Jurkat, Clone E6-1 (cell line): ENCODE measurements at regions not wholly inside any gene's neighbourhood (a gene's known extent, or its start where the extent isn't known, plus 50 kb on each side); places are given as distances from the start of the nearest gene placed in this dataset.
"Not testable (repeated sequence)": the region's sequence is repeated elsewhere in the genome, so short reads cannot be mapped to it uniquely, and the experiment has no call there.

Experiments used
- DNase-seq: peaks from one replicate; pipeline ENCODE4 v3.0.0-alpha.2; 2011; ENCODE audit warnings: low read depth, low spot score
- H3K4me3 ChIP-seq: 2 replicates; pipeline ENCODE4 v1.5.1; 2011; ENCODE audit warnings: mild to moderate bottlenecking, low read length, control low read depth, moderate library complexity

DNA sequence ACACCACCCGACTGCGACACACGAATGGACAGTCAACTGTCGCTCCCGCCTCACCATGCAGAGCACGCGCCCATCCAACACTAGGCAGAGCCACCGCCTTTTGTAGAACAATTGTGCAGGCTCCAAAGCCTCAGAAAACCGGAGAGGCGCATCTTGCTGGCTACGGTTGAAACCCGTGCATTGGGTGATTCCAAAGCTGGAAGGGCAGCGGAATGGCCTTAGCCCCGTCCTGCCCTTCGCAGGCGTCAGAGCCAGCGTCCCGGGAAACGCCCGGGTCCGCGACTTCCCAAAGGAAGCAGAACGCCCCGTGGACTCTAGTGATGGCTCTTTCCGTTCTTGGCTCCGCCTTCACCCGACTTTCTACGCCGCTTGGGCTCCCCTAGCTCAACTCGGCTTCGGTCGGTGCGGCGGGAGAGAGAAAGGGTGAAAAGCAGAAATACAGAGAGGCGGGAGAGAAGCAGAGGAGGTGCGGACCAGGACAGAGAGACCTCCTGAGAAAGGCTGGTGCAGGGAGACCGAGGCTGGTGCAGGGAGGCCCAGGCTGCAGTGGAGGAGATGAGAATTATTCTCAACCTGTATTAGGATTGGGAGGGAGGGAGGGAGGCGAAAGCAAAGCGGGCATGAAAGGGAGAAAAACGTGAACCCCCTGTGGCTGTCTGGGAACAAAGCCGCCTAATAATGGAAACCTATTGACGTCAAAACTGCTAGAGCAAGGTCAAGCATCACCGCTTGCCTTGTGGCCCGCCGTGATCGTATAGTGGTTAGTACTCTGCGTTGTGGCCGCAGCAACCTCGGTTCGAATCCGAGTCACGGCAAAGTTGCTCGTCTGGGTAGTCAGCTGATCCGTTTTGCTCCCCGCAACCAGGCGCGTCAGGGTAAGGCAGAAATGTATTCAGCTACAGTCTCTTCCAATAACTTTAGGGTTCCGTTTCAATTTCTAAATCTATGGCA lies 99.5 kb downstream of the PRKAB2 start:
- DNase-seq = no peak
- H3K4me3 ChIP-seq = no peak overlapping the region

DNA sequence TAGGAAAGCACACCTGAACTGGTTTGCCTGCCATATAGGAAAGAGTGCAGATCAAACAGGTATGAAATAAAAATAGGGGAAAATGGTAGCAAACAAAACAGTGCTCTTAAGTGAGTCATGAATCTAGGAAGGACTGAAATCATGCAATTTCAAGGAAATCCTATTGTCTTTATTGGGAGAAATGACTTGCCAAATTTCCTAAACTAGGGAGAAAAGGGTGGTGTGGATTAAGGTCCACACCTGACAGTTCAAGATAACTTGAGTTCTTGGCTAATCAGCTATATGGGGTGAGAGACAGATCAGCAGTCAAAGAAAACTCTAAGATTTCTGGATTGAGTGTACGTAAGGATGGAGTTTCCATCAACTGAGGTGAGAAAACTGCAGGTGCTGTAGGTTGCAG lies 101.1 kb downstream of the PRKAB2 start:
- H3K4me3 ChIP-seq = no peak overlapping the region
- no peak for DNase-seq

GRCh38 chr1:147062956-147063355 lies 109.3 kb downstream of the PRKAB2 start:
- no peak overlapping the region for H3K4me3 ChIP-seq

GRCh38 chr1:147061880-147062279 lies 110.4 kb downstream of the PRKAB2 start:
- not testable (repeated sequence) for DNase-seq, H3K4me3 ChIP-seq

More at GRCh38 chr1:147062956-147063355, 109.3 kb downstream of the PRKAB2 start:
- DNase-seq = no peak

GRCh38 chr1:147053269-147053668 lies 115.1 kb downstream of the NBPF12 start:
- DNase-seq = no peak
- H3K4me3 ChIP-seq = no peak overlapping the region

GRCh38 chr1:147052677-147053076 lies 114.6 kb downstream of the NBPF12 start:
- DNase-seq = no peak

GRCh38 chr1:147052143-147052542 lies 114.0 kb downstream of the NBPF12 start:
- H3K4me3 ChIP-seq = no peak overlapping the region
- DNase-seq = no peak

More at GRCh38 chr1:147052677-147053076, 114.6 kb downstream of the NBPF12 start:
- H3K4me3 ChIP-seq = no peak overlapping the region

DNA sequence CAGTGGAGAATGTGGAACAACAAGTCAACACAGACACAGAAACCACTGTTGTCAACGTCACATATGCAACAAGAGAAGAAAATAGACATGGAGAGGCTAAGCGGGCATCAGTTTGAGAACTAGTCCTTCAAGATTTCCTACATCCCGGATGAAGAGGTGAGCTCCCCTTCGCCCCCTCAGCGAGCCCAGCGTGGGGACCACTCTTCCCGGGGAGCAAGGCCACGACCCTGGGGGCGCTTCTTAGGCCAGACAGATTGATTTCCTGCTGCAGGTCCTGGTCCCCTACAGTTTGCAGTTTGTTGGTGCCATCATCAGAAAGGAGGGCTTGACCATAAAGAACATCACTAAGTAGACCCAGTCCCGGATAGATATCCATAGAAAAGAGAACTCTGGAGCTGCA lies 113.0 kb downstream of the NBPF12 start:
- DNase-seq = no peak
- H3K4me3 ChIP-seq = no peak overlapping the region

GRCh38 chr1:147050654-147051053 lies 112.5 kb downstream of the NBPF12 start:
- no peak for DNase-seq
- H3K4me3 ChIP-seq = no peak overlapping the region

- not testable (repeated sequence) for DNase-seq
Measured at GRCh38 chr1:147046863-147047394, 108.8 kb downstream of the NBPF12 start.

GRCh38 chr1:147046189-147046862 lies 108.2 kb downstream of the NBPF12 start:
- DNase-seq = peak; percentile 38
- H3K4me3 ChIP-seq = no peak overlapping the region

More at GRCh38 chr1:147046863-147047394, 108.8 kb downstream of the NBPF12 start:
- H3K4me3 ChIP-seq = not testable (repeated sequence)
